ENCODE measurements at regions not wholly inside any gene's neighbourhood (a gene's known extent, or its start where the extent isn't known, plus 50 kb on each side); places are given as distances from the start of the nearest gene placed in this dataset.

GRCh38 chr3:140844072-140844471 is 97.6 kb upstream of the SLC25A36 start:
- H3K4me3 ChIP-seq (ENCODE audit: low read length), result no peak overlapping the region
- TF ChIP-seq, protein P1, sequence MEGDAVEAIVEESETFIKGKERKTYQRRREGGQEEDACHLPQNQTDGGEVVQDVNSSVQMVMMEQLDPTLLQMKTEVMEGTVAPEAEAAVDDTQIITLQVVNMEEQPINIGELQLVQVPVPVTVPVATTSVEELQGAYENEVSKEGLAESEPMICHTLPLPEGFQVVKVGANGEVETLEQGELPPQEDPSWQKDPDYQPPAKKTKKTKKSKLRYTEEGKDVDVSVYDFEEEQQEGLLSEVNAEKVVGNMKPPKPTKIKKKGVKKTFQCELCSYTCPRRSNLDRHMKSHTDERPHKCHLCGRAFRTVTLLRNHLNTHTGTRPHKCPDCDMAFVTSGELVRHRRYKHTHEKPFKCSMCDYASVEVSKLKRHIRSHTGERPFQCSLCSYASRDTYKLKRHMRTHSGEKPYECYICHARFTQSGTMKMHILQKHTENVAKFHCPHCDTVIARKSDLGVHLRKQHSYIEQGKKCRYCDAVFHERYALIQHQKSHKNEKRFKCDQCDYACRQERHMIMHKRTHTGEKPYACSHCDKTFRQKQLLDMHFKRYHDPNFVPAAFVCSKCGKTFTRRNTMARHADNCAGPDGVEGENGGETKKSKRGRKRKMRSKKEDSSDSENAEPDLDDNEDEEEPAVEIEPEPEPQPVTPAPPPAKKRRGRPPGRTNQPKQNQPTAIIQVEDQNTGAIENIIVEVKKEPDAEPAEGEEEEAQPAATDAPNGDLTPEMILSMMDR (IDR thresholded peaks at IDR 0.05; ENCODE audit: insufficient read depth, low read depth, low read length, missing control alignments), result no peak
- DNase-seq (ENCODE audit: low read depth), result no peak

- H3K4me3 ChIP-seq (ENCODE audit: low read length), result no peak overlapping the region
- TF ChIP-seq, protein P1 (IDR thresholded peaks at IDR 0.05; ENCODE audit: insufficient read depth, low read depth, low read length, missing control alignments), result no peak
- no peak for DNase-seq (ENCODE audit: low read depth)
Observed at GRCh38 chr3:140845882-140846281, 95.8 kb upstream of the SLC25A36 start.

GRCh38 chr3:140848666-140849065 is 93.0 kb upstream of the SLC25A36 start:
- DNase-seq (ENCODE audit: low read depth), result no peak
- no peak overlapping the region for H3K4me3 ChIP-seq (ENCODE audit: low read length)
- TF ChIP-seq, protein P1 (IDR thresholded peaks at IDR 0.05; ENCODE audit: insufficient read depth, low read depth, low read length, missing control alignments), result no peak

- H3K4me3 ChIP-seq (ENCODE audit: low read length), result no peak overlapping the region
- DNase-seq (ENCODE audit: low read depth), result peak; percentile 30
Observed at GRCh38 chr3:140850210-140850955, 91.3 kb upstream of the SLC25A36 start.

GRCh38 chr3:140854961-140855360 is 86.7 kb upstream of the SLC25A36 start:
- H3K4me3 ChIP-seq (ENCODE audit: low read length), result no peak overlapping the region
- DNase-seq (ENCODE audit: low read depth), result peak; percentile 59
- TF ChIP-seq, protein P1 (IDR thresholded peaks at IDR 0.05; ENCODE audit: insufficient read depth, low read depth, low read length, missing control alignments), result no peak

More at GRCh38 chr3:140850210-140850955, 91.3 kb upstream of the SLC25A36 start:
- TF ChIP-seq, protein P1 (IDR thresholded peaks at IDR 0.05; ENCODE audit: insufficient read depth, low read depth, low read length, missing control alignments), result no peak

DNA sequence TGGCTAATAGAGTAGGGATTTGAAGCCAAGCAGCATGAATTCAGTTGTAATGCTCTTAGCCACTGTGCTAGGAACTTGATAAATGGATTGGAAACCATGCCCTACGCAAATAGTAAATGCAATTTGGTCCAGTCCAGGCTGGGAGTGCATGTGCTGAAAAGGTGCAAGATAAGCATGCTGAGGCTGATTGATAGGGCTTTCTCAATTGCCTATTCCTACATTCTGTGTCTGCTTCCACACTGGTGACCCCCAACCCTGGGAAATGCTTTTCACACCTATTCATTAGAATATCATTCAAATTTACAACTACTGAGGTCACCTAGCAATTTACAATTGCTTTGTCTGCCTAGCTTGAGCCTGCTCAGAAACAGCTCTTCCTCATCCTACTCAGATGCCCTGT is 84.7 kb upstream of the SLC25A36 start:
- H3K4me3 ChIP-seq (ENCODE audit: low read length), result no peak overlapping the region
- no peak for DNase-seq (ENCODE audit: low read depth)
- TF ChIP-seq, protein P1 (IDR thresholded peaks at IDR 0.05; ENCODE audit: insufficient read depth, low read depth, low read length, missing control alignments), result no peak

GRCh38 chr3:140857993-140858392 is 83.6 kb upstream of the SLC25A36 start:
- peak; percentile 9 for DNase-seq (ENCODE audit: low read depth)
- TF ChIP-seq, protein P1 (IDR thresholded peaks at IDR 0.05; ENCODE audit: insufficient read depth, low read depth, low read length, missing control alignments), result no peak
- H3K4me3 ChIP-seq (ENCODE audit: low read length), result no peak overlapping the region

Data from epithelial cell of esophagus (primary cell).